Stimulated activated CD4-positive, alpha-beta T cell treated with anti-CD3 and anti-CD28 coated beads, Interleukin-4, amount 100 ng/mL, for 48 hours (primary cell): ENCODE measurements at regions not wholly inside any gene's neighbourhood (a gene's known extent, or its start where the extent isn't known, plus 50 kb on each side); places are given as distances from the start of the nearest gene placed in this dataset.
"Not testable (repeated sequence)": the region's sequence is repeated elsewhere in the genome, so short reads cannot be mapped to it uniquely, and the experiment has no call there.

ENCODE experiments used
- DNase-seq, 2 donors: peaks; one replicate each; pipeline ENCODE4 v3.0.0-alpha.2; 2020; ENCODE audit warnings: low read depth in 2 of 2

DNA sequence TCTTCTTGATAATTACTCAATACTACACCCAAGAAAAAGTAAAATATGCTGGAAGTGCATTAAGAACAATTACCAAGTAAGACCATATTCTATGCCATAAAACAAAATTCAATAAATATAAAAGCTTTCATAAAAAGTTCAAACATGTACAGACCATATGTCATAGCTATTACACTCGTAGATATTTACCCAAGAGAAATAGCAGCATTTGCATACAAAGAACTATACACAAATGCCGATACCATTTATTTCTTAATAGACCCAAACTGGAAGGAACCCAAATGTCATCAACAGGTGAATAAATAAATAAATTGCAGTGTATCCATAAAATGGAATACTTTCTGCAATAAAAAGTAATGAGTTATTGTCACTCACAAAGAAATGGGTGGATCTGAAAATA lies 78.3 kb upstream of the SLC16A7 start:
- DNase-seq, result no peak

- DNase-seq, result no peak
These were observed 94.9 kb upstream of the SLC16A7 start for GRCh38 chr12:59500915-59501314.

- no peak for DNase-seq
These were observed 95.5 kb upstream of the SLC16A7 start for GRCh38 chr12:59500335-59500734.

DNA sequence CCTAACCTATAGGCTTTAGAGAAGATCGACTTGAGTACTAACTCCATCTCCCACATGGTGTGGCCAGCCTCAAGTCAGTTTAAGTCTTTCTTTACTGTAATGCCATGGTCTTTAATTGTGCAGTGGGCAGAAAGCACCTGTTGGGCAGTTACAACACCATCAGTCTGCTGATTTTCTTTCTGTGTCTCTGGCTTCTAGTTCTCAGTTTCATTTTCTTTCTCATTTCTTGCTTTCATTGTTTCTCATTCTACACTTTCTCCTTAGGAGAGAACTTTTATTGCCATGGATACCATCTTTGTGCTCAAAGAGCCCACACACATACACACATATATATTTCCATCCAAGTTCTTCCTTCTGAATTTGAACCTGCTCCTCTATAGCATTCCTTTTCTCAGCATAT lies 96.1 kb upstream of the SLC16A7 start:
- DNase-seq, result no peak

DNA sequence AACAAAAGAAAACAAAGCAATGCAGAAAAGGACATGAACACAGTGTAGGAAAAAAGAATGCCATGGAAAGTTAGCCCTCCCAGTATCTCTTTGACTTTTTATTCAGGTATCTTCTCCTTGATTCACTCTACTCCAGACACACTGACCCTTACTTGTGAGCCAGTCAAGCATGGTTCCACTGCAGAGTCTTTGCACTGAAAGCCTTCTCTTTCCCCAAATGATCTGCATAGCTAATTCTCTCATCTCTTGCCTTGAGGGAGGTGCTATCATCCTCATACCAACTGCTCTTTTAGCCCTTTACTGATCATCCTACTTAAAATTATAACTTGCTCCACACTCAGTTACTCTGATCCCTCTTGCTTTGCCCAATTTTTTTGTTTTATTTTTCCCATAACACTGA lies 101.2 kb upstream of the SLC16A7 start:
- DNase-seq, result no peak

DNA sequence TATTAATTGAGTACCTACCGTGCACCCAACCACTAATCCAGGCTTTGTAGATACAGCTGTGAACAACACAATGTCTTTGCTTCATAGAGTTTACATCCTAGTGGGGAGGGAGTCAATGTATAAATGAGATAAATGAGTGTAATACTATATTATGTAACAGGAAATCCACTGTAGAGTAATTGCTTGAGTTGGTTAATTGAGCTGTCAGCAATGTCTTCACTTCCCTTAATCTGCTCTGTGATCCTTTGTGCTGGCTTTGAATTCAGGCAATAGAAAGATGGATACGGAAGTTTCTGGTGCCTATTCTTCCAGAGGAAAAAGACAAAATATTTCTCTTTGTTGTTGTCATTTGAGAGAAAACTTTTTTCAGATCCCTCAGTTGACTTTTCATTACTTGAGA lies 104.0 kb upstream of the SLC16A7 start:
- no peak for DNase-seq

GRCh38 chr12:59486827-59487226 lies 109.0 kb upstream of the SLC16A7 start:
- no peak for DNase-seq

GRCh38 chr12:59484575-59484974 lies 111.3 kb upstream of the SLC16A7 start:
- no peak for DNase-seq

GRCh38 chr12:59474236-59474635 lies 121.6 kb upstream of the SLC16A7 start:
- not testable (repeated sequence) for DNase-seq

DNA sequence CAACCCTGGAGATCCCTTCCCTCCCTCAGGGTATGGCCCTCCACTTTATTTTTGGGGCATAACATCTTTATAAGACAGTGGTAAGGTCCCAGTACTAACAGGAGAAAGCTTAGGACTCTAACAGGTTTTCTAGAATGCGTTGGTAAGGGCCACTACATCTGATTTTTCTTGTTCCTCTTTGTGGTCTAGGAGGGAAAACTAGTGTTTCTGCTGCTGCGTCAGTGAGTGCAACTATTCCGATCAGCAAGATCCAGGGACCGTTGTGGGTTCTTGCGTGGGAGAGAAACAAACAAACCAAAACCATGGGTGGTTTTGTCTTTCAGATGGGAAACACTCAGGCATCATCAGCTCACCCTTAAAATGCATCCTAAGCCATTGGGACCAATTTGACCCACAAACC lies 123.6 kb upstream of the SLC16A7 start:
- DNase-seq, result no peak

GRCh38 chr12:59459966-59460660 lies 135.7 kb upstream of the SLC16A7 start:
- DNase-seq, result no peak

DNA sequence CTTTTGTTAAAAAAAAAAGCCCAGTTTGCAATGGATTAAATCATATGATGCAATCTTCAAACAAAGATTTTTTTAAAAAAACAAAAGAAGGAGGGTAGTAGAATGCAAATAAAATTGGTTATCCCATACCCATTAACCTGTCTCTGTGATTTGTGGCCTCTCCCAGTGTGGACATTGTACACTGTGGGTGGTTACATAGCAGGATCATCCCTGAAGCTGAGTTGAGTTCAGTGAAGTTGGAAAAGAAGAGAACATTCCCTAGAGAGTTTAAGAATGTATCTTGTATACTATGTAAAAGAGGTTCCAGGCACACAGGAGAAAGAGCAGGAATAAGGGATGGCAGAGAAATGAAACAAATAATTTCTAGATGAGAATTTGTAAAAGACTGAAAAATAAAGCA lies 142.4 kb upstream of the SLC16A7 start:
- no peak for DNase-seq

DNA sequence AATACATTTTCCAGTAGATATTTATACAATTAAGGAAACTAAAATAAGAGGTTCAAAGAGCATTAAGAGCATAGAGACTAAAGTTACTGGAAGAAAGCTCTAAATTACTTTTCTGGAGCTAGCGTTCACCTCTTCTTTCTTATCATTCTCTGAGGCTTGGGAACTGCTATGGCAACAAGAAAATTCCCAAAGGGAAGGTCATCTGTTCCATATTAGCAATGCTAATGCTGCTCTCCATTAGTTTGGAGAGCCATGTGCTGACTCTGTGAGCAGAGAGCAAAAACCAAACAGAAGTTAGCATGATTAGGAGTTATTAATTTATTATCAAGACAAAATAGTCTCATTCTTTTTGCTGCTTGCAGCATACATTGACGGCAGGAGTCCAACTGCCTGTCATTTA lies 143.1 kb upstream of the SLC16A7 start:
- DNase-seq, result no peak

DNA sequence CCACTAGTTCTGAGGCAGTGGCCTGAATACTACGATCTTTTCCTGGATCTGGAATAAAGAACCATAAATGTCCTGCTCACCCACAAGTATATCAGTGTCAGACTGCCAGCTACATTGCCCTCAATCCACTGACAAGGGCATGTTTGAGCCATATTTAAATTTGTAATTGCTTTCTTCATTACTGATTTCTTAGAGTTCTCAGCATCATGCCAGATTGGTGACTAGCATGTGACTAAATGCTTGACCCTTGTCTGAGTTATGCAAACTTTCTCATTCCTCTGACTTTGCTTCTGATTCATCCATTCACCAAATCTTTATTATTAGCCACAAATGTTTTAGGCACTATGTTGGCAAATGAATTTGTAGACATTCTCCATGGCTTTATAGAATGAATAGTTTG lies 143.6 kb upstream of the SLC16A7 start:
- no peak for DNase-seq

DNA sequence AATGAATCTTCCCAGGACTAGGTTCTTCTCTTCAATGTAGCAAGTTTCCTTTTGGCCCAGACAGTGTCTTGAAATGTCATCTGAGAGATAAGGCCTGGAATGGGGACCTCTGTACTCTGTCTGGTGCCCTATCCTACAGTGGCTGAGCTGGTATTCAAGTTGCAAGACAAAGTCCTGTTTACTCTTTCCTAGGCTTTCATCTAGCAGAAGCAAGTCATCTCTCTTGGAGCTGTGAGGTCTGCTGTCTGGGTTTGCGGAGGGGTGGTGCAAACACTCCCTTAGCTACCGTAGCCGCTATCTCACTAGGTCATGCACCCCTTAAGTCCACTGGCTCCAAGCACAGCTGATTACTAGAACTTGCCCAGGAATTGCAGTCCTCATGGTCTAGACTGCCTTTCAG lies 149.7 kb upstream of the SLC16A7 start:
- no peak for DNase-seq

- DNase-seq, result no peak
These were observed 150.9 kb upstream of the SLC16A7 start for GRCh38 chr12:59444932-59445331.

DNA sequence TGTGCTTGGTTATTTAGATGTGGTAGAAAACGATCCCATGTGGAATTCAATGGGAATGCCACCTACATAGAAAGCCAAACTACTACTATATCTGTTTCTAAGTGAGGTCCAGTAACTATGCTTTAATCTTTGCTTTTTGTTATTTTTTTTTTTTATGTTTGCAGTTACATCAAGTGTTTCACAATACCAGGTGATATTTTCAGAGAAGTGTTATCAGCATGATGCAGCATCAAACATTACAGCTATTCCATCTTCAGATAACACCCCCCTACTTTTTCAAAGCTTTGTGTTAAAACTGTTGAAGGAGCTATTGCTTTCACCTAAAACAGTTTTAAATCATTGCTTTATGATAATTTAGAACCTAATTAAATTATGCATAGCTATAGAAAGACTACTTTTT lies 163.8 kb upstream of the SLC16A7 start:
- no peak for DNase-seq

- no peak for DNase-seq
These were observed 164.6 kb upstream of the SLC16A7 start for GRCh38 chr12:59431266-59431665.

DNA sequence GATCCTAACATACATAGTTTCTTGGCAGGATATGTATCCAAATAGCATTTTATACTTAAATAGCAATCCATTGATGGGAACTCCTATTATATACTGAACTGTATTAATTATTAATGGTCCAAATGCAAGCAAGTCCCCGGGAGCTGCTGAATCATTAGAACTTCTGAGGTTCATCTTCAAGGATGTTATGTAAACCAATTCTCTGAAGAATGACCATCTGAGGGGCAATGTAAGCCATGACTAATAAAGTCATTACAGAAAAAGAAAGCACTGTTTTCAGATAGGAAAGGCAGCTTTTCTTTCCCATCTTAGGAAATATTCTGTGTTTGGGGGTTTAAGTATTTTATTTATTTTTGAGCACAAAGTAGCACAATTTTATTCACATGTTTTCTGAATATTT lies 166.1 kb upstream of the SLC16A7 start:
- no peak for DNase-seq

GRCh38 chr12:59425798-59426197 lies 170.0 kb upstream of the SLC16A7 start:
- DNase-seq, result no peak

DNA sequence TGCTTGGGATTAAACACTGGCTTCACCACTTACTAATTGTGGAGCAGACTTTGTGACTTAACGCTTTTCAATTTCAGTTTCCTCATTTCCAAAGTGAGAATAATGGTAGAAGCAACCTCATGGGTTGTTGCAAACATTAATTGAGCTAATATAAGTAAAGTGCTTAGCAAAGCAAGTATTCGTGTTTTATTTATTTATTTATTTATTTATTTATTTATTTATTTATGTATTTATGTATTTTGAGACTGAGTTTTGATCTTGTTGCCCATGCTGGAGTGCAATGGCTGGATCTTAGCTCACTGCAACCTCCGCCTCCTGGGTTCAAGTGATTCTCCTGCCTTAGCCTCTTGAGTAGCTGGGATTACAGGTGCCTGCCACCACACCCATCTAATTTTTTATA lies 171.2 kb upstream of the SLC16A7 start:
- DNase-seq, result not testable (repeated sequence)

DNA sequence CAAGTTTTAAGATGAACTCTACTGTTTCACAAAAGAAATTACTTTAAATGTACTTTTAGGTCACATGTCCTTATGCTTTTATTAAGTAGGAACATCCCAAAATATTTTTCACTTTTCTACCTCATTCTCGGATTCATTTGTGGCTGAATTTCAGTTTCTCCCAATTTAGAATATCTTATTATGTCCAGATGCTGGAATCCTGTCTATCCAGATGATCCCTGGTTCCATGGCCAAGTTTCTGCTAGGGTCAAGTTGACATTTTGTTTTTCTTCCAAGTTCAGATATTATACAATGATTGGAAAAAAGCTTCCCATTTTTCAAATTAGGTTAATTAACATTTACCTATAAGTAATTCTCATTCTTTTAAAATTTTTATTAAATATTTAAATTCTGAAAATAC lies 181.8 kb upstream of the SLC16A7 start:
- DNase-seq, result no peak

DNA sequence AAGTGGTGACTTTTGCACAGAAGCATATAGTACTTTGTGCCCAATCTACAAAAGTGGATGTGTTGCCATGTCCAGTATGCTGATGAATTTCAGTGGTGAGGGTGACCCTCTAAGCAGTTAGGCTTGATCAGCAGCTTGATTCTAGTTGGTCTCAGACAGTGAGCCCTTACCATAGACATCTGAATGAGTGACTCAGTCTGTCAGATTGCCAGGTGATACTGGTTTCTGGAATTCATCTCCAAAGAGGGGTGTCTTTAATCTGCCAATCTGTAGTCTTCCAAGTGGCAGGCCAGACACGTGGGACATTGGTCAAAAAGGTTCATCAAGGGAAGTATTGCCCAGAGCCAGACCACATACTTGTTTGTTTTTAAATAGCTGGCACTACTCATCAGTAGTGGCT lies 187.4 kb upstream of the SLC16A7 start:
- DNase-seq, result no peak

- DNase-seq, result no peak
These were observed 188.0 kb upstream of the SLC16A7 start for GRCh38 chr12:59407799-59408198.
